GM23338 (cell line): ENCODE measurements at regions not wholly inside any gene's neighbourhood (a gene's known extent, or its start where the extent isn't known, plus 50 kb on each side); places are given as distances from the start of the nearest gene placed in this dataset.

Source experiments
- CREB1 ChIP-seq: fragments of 250-450 bp; sonication (Bioruptor Pico); IDR thresholded peaks from 2 replicates; pipeline ENCODE4 v1.5.0; 2020; ENCODE audit warnings: low read depth, mild to moderate bottlenecking, moderate library complexity
- EZH2phosphoT487 ChIP-seq: fragments of 200-600 bp; sonication (generic); IDR thresholded peaks from one replicate; pipeline ENCODE4 v1.8.1; 2018; ENCODE audit warnings: antibody characterized with exemption; ENCODE audit not compliant: unreplicated experiment
- ZNF331 ChIP-seq: fragments of 250-450 bp; sonication (Bioruptor Pico); IDR thresholded peaks from 2 replicates; pipeline ENCODE4 v1.5.0; 2020; ENCODE audit warnings: low read depth, mild to moderate bottlenecking, moderate library complexity
- TF ChIP-seq, protein P1 (sequence below): fragments of 250-450 bp; sonication (Bioruptor Pico); IDR thresholded peaks from 2 replicates; pipeline ENCODE4 v1.5.0; 2020; ENCODE audit warnings: mild to moderate bottlenecking, moderate library complexity
- TF ChIP-seq, protein P2 (sequence below), 2 experiments: fragments of 200-600 bp in 1 of 2; sonication (generic) in 1 of 2; conservative IDR thresholded peaks; 2 replicates each; pipeline versions ENCODE4 v1.5.1 to v1.6.1; 2016 to 2017; ENCODE audit warnings: antibody characterized with exemption in 2 of 2, low read depth in 2 of 2, mild to moderate bottlenecking in 2 of 2, moderate library complexity in 1 of 2

DNA sequence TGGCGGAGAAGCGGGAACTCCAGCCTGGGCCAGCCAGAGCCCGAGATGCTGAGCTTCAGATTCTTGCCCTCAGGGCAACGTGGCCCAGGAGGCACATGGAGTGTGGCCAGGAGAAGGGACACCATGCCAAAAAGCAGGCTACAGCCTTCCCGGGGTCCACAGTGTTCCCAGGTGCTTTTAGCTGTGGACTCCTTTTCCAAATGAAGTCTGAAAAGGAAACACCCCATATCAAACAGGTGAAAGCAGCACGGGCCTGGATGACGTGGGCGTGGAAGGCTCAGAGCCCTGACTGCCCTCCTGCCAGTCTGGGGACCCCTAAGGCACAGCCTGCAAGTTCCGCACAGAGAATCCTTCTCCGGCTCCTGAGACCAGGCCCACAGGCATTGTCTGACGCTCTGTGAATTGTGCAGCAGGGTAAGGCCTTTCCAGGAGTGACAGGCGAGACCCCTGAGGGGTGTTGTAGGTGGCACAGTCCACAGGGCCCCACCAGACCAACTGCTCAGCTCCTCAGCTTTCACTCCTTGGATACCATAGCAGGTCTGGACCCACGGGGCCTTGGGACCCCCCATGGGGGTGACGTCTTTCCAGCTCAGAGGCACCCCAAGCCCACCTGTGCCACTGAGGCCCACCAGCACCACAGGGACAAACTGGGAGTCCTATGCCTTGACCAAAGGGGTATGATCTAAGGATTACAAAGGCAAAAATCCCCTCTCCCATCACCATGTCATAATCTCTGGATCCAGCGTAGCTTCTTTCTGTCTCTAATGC, 69.6 kb upstream of the RAB6C start (continued):
- TF ChIP-seq, protein P1, sequence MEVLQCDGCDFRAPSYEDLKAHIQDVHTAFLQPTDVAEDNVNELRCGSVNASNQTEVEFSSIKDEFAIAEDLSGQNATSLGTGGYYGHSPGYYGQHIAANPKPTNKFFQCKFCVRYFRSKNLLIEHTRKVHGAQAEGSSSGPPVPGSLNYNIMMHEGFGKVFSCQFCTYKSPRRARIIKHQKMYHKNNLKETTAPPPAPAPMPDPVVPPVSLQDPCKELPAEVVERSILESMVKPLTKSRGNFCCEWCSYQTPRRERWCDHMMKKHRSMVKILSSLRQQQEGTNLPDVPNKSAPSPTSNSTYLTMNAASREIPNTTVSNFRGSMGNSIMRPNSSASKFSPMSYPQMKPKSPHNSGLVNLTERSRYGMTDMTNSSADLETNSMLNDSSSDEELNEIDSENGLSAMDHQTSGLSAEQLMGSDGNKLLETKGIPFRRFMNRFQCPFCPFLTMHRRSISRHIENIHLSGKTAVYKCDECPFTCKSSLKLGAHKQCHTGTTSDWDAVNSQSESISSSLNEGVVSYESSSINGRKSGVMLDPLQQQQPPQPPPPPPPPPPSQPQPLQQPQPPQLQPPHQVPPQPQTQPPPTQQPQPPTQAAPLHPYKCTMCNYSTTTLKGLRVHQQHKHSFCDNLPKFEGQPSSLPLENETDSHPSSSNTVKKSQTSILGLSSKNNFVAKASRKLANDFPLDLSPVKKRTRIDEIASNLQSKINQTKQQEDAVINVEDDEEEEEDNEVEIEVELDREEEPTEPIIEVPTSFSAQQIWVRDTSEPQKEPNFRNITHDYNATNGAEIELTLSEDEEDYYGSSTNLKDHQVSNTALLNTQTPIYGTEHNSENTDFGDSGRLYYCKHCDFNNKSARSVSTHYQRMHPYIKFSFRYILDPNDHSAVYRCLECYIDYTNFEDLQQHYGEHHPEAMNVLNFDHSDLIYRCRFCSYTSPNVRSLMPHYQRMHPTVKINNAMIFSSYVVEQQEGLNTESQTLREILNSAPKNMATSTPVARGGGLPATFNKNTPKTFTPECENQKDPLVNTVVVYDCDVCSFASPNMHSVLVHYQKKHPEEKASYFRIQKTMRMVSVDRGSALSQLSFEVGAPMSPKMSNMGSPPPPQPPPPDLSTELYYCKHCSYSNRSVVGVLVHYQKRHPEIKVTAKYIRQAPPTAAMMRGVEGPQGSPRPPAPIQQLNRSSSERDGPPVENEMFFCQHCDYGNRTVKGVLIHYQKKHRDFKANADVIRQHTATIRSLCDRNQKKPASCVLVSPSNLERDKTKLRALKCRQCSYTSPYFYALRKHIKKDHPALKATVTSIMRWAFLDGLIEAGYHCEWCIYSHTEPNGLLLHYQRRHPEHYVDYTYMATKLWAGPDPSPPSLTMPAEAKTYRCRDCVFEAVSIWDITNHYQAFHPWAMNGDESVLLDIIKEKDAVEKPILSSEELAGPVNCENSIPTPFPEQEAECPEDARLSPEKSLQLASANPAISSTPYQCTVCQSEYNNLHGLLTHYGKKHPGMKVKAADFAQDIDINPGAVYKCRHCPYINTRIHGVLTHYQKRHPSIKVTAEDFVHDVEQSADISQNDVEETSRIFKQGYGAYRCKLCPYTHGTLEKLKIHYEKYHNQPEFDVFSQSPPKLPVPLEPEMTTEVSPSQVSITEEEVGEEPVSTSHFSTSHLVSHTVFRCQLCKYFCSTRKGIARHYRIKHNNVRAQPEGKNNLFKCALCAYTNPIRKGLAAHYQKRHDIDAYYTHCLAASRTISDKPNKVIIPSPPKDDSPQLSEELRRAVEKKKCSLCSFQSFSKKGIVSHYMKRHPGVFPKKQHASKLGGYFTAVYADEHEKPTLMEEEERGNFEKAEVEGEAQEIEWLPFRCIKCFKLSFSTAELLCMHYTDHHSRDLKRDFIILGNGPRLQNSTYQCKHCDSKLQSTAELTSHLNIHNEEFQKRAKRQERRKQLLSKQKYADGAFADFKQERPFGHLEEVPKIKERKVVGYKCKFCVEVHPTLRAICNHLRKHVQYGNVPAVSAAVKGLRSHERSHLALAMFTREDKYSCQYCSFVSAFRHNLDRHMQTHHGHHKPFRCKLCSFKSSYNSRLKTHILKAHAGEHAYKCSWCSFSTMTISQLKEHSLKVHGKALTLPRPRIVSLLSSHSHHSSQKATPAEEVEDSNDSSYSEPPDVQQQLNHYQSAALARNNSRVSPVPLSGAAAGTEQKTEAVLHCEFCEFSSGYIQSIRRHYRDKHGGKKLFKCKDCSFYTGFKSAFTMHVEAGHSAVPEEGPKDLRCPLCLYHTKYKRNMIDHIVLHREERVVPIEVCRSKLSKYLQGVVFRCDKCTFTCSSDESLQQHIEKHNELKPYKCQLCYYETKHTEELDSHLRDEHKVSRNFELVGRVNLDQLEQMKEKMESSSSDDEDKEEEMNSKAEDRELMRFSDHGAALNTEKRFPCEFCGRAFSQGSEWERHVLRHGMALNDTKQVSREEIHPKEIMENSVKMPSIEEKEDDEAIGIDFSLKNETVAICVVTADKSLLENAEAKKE (CRISPR knock-in tag): no peak
- TF ChIP-seq, protein P2, sequence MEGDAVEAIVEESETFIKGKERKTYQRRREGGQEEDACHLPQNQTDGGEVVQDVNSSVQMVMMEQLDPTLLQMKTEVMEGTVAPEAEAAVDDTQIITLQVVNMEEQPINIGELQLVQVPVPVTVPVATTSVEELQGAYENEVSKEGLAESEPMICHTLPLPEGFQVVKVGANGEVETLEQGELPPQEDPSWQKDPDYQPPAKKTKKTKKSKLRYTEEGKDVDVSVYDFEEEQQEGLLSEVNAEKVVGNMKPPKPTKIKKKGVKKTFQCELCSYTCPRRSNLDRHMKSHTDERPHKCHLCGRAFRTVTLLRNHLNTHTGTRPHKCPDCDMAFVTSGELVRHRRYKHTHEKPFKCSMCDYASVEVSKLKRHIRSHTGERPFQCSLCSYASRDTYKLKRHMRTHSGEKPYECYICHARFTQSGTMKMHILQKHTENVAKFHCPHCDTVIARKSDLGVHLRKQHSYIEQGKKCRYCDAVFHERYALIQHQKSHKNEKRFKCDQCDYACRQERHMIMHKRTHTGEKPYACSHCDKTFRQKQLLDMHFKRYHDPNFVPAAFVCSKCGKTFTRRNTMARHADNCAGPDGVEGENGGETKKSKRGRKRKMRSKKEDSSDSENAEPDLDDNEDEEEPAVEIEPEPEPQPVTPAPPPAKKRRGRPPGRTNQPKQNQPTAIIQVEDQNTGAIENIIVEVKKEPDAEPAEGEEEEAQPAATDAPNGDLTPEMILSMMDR (conservative IDR thresholded peaks at IDR 0.05; ENCODE audit: low read depth in 2 of 2): no peak
- TF ChIP-seq ZNF331 (CRISPR knock-in tag) (no peak), EZH2phosphoT487 (no peak), CREB1 (no peak)
